NCI-H345 treated with DMSO at 0.1 percent for 48 hours (cell line): ENCODE measurements at regions not wholly inside any gene's neighbourhood (a gene's known extent, or its start where the extent isn't known, plus 50 kb on each side); places are given as distances from the start of the nearest gene placed in this dataset.

Experiments
- DNase-seq: peaks from one replicate; lab custom pipeline; 2025; ENCODE audit not compliant: unreplicated experiment; lab: John Stamatoyannopoulos, UW

GRCh38 chr9:87115785-87116184, 168.5 kb upstream of the GAS1 start:
- DNase-seq, result no peak

DNA sequence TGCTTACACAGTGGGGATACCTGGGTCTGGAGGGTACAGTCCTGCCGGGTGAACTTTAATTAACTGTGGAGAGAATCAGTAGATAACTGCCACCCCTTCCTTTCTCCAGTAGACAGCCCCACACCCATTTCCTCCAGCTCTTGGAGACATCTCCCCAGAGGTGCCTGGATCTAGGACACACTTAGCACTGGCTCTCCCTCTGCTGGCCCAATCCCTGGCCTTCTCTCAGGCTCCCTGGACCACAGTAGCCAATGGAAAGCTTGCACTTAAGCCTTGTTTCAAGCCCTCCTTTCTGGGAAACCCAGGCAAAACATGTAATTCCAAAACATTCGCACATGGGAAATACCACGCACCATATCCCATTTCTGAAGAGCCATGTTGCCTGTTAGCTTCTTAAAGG, 169.2 kb upstream of the GAS1 start:
- DNase-seq, result no peak

- DNase-seq, result no peak
These were observed 171.3 kb upstream of the GAS1 start for GRCh38 chr9:87118594-87118993.

DNA sequence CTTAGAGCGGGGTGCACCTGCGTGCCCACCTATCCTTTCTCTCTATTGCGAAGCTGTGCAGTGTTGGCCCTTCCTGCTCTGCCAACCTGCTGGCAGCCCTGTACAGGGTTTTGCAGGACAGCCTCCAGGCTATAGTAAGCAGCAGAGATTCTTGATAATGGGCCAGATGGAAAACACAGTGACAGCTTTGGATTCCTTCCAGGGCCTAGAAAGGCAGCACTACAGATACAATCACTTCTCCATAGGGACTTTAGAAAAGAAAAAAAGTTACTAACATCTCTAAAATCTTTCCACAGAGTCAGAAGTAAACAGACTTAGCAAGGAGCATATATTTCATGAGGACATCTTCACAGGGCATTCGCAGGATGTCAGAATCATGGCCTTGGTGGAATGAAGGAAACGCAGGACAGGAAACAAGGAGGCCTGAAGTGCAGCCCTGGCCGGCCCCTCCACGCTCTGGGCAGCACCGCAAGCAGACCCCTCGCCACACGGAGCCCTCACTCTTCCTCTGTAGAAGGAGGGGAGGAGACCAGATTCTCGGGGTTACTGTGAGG, 172.1 kb upstream of the GAS1 start:
- no peak for DNase-seq

- no peak for DNase-seq
These were observed 173.3 kb upstream of the GAS1 start for GRCh38 chr9:87120610-87121009.

GRCh38 chr9:87122947-87123685, 175.8 kb upstream of the GAS1 start:
- no peak for DNase-seq

- no peak for DNase-seq
These were observed 176.5 kb upstream of the GAS1 start for GRCh38 chr9:87123830-87124229.

GRCh38 chr9:87125819-87126218, 178.5 kb upstream of the GAS1 start:
- no peak for DNase-seq

GRCh38 chr9:87127543-87127942, 180.2 kb upstream of the GAS1 start:
- DNase-seq, result no peak

DNA sequence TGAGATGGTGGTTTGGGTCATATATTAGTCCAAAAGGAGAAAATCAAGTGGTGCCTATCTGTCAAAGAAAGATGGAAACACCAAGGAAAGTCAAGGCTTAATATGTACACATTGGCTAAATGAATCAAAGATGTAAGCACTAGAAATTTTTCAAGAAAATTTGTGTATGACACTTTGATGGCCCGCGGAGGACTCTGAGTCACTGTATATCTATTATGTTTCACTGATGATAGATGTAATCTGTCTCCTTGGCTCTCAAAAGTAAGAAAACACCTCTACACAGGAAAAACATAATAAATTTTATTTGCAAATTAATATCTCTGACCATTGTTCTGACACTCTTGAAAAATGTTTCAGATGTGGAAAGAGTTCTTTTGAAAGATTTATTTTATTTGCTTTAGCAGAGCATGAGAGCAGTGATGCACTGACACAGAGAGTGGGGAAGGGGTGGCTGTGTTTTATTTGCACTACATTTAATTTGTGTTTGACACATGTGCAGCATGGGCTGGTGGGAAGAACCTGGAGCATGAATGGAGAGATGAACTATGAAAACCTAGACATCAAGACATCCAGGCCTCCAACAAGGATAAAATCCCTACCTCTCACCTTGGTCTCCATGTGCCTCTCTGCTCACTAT, 180.8 kb upstream of the GAS1 start:
- no peak for DNase-seq

- no peak for DNase-seq
These were observed 181.7 kb upstream of the GAS1 start for GRCh38 chr9:87128844-87129493.

DNA sequence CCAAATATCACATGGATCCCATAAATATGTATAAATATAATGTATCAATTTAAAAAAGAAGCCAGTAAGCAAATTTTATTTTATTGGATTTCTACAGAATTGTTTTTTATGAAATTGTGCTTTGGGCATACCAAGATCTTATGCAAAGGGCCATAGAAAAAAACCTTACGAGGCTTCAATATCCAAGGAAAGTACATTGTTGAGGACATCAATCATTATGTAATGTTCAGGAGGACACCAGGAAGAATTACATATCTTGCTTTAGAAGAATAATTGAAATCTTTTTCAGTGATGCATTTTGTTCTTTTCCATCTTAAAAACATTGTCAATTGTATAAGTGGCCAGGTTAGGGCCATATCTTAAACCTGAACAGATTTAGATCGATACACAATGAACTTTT, 187.8 kb upstream of the GAS1 start:
- DNase-seq, result no peak

- no peak for DNase-seq
These were observed 190.4 kb upstream of the GAS1 start for GRCh38 chr9:87137718-87138117.

GRCh38 chr9:87138128-87139040, 191.1 kb upstream of the GAS1 start:
- no peak for DNase-seq

DNA sequence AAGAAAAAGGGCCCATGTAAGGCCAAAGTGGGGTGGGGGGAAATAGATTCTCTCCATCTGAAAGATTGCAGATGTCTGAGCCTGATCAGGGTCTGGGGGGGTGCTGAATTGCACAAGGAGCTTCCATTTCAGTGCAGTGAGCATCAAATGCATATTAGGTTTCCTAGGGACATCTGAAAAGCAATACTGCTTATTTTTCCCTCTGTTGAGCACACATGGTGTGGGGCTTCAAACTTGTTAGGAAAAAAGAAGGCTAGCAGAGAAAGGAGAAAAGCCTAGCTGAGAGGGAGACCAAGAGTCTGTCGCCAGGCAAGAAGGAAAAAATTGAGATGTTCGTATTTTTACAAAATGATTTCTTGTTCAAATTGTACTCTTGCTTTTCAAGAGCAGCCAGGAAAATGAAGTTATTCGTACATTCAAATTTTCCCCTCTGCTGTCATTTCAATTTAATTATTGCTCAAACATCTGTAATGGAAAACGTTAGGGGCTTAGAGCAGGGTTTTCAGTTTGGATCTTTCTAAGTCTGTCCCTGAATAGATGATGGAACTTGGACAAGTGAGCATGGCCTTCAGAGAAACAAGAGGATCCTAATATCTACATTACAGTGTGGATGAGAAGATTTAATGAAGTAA, 191.9 kb upstream of the GAS1 start:
- DNase-seq, result no peak

GRCh38 chr9:87140142-87140541, 192.8 kb upstream of the GAS1 start:
- DNase-seq, result no peak

DNA sequence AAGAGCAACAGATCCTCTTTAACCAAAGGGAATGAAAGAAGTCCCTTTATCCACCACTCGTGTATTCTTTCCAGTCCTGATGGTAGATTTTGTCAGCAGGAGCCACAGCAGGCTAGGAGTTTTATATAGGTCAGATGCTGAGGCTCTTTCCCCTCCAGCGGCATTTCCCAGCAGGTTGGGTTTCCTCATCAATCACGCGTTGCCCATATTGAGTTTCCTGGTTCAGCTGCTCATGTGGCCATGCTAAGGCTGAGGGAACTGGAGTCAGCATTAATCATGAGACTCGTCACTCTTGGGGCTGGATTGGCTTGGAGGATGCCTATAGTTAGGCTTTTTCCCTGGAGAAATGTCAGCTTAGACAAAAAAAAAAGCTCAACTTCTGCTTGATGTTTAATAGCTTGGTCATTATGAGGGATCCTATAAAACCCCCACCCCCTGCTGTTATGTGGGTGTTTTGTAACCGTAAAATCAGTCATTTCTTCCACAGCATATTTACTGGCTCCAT, 193.4 kb upstream of the GAS1 start:
- no peak for DNase-seq

GRCh38 chr9:87141124-87141523, 193.8 kb upstream of the GAS1 start:
- no peak for DNase-seq

- DNase-seq, result no peak
These were observed 199.6 kb upstream of the GAS1 start for GRCh38 chr9:87146933-87147332.

DNA sequence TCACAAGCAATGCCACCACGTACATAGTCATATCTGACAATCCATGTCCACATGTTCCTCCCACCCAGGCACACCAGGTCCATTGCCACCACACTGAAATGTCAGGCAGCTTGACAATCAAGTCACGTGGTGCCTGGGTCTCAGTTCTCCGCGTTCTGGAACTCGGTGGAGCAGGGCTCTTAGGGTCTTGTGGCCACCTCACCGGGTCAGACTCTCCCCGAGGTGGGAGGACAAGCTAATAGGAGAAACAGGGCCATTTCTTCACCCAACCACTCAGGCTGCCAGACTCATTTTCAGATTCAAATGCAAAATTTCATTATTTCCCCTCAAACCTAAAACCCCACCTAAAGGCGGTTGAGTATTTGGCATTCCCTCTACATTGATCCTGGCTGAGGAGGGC, 200.5 kb upstream of the GAS1 start:
- no peak for DNase-seq
